ENCODE measurements at regions not wholly inside any gene's neighbourhood (a gene's known extent, or its start where the extent isn't known, plus 50 kb on each side); places are given as distances from the start of the nearest gene placed in this dataset.

- no peak for DNase-seq
Measured at GRCh38 chr5:86070719-86071118, 547.0 kb upstream of the COX7C start.

- no peak for DNase-seq
Measured at GRCh38 chr5:86074297-86074696, 543.4 kb upstream of the COX7C start.

- DNase-seq, result no peak
Measured at GRCh38 chr5:86075139-86075538, 542.6 kb upstream of the COX7C start.

GRCh38 chr5:86095092-86095491 is 522.6 kb upstream of the COX7C start:
- no peak for DNase-seq

DNA sequence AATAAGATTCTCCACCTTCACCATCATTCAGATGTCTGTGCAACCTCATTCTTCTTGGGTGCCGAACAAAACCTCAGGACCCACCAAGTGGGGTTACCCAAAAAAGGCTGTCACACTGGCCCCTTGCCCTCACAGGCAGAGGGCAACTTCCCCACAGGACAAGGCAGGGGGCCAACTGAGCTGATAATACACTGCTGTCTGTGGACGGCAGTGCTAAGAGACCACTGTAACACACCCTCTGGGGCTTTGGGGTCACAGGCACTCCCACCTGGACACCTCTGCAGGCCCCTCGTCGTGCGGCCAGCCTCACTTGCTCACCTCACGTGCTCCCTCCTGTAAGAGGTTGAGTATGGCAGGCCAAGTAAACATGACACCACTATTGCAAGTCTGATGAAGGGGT is 515.8 kb upstream of the COX7C start:
- no peak for DNase-seq

- DNase-seq, result no peak
Measured at GRCh38 chr5:86108825-86109224, 508.9 kb upstream of the COX7C start.

DNA sequence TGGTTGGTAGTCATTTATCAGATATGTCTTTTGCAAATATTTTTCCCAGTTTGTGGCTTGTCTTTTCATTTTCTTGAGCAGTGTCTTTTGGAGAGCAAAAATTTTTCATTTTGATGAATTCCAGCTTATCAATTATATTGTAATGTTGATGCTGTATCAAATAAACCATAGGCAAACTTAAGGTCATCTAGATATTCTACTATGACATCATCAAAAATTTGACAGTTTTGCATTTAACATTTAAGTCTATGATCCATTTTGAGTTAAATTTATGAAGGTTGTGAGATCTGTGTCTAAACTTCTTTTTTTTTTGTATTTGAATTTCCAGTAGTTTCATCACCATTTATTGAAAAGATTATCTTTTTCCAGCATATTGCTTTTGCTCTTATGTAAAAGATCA is 505.5 kb upstream of the COX7C start:
- DNase-seq, result no peak

- no peak for DNase-seq
Measured at GRCh38 chr5:86115164-86115563, 502.6 kb upstream of the COX7C start.

DNA sequence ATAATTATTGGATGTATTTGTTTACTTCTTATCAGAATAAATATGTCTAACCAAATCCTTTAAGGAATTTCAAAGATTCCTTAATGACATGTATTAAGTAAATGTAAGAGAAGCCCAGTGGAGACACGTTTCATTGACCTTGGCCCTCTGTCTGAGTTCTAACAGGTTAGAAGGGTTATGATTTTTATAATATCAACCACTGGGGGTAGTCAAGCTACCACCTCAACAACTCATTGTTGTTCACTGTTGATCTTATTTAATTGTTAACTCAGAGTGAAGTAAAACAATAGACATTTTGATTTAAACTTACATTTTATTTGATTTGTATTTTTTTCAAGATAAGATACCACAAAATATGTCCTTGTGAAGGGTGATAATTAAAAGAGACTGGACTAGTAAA is 499.2 kb upstream of the COX7C start:
- no peak for DNase-seq

GRCh38 chr5:86124333-86124732 is 493.4 kb upstream of the COX7C start:
- no peak for DNase-seq

DNA sequence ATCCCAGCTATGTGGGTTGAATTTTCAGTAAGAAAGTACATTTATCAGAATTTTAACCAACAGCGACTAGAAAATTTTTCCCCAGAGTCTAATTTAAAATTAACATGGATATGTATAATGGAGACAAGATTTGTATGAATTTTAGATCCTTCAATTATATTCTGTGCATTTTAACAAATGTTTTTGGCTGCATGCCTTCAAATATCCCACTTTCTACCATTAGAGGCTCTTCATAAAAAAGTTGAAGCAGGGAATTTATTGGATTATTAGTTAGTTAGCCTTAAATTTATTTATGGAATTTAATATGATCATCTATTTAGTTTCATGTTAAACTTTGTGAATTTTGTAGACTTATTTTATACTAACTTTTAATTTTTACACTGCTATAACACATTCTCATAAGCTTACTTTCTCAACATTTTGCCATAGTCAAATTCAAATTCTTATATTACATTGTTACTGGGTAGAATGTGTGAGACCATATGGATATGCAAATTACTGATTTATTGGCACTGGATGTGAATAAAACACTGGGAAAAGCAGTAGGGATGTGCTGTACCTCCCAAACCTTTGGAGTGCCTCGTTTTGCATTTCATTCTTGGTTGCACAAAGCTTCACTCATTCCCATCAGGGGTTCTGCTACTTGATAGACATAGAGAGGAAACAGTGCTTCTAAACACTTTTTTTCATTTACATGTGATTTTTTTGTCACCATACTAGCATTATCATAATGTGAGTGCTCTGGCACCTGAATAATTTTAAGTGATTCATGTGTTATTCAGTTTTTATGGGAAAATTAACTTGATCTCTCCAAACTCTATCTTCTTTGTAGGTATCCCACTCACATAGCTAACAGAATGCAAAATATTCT is 491.8 kb upstream of the COX7C start:
- no peak for DNase-seq

DNA sequence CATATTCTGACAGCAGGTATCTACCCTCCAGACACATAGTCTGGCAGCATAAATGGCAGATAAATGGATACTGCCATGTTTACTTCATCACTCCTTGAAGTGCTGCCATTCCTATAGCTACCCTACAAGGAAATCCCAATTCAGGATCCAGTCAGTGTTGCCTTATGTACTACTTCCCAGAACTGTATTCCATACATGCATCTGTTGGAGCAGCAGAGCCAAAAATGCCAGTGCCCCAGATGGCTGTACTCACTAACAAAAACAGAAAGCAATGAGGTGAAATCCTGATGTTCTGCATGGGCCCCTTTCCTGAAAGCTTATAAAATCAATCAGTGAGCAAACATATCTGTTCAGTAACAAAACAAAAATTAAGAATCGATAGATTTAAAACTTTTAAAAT is 490.0 kb upstream of the COX7C start:
- DNase-seq, result no peak

DNA sequence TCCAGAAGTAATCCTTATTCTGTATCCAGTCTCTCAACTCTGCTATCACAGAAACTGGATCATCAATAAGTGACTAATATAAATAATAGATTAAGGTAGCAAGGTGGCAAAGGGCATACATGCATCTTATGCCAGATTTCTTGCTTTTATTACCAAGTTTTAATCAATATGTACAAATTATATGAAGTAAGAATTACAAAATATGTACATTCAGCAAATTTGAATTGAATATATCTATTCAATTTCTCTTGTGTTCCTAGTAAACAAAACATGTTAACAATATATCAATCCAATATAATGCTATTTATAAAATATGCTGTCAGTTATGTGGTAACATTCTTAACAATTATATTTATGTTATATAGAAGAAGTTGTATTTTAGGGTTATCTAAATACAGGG is 488.7 kb upstream of the COX7C start:
- DNase-seq, result no peak

GRCh38 chr5:86137297-86137696 is 480.4 kb upstream of the COX7C start:
- no peak for DNase-seq

DNA sequence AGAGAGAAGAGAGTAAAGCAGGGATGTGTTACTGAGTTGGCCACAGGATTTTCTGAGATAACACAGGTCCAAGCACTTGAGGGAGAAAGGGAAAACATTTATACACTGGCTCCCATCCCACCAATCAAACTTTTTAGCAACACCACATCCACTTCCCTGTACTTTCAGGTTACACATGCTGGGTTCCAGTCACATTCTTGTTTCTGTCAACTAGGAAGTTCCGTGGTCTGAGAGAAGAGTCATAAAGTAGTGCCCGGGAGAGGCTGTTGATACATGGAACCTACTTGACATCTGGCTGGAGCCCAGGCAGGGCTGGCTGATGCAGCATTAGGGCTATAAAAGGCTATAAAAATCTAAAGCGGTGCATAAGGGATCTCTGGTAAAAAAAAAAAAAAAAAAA is 473.9 kb upstream of the COX7C start:
- DNase-seq, result no peak

DNA sequence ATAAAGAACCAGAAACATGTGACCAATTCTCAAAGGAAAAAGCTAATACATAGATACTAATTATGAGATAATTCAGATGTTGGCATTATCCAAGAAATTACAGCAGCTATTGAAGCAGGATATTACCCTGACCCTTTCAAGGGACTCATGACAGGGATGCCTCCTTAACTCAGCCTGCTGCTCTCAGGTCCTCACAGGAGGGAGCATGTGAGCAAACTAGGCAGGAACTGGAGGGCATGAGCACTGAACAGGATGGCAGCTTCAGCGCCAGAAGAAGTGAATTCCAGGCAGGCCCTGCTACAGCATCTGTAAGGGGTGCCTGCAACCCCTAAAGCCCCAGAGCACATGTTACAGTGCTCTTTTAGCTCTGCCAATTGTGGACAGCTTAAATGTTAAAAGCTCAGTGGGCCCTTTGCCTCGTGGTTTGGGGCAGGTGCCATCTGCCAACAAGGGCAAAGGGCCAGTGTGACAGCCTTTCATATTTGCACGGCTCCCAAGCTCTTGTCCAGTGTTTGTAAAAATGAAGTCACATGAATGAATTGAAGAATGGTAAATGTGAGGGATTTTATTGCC is 464.7 kb upstream of the COX7C start:
- no peak for DNase-seq

- DNase-seq, result no peak
Measured at GRCh38 chr5:86155796-86156195, 461.9 kb upstream of the COX7C start.

- no peak for DNase-seq
Measured at GRCh38 chr5:86170194-86170593, 447.5 kb upstream of the COX7C start.

- DNase-seq, result no peak
Measured at GRCh38 chr5:86175224-86175623, 442.5 kb upstream of the COX7C start.

GRCh38 chr5:86199287-86199686 is 418.5 kb upstream of the COX7C start:
- DNase-seq, result no peak

DNA sequence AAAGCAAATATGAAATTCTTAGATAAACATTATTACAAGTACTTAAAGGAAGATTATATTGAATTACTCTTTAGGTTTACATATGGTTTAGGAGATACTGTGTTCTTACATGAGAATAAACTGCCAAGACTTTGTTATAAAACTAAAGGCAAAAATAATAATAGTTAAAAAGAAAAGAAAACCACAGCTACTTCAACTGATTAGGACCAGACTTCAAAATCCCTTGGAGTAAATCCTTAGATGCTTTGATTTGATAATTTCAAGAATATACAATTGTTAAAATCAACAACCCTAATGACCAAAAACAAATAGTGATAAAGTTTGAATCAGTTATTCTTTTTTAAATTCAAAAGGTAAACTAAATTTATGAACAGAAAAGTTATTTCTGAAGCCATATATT is 389.6 kb upstream of the COX7C start:
- DNase-seq, result no peak

DNA sequence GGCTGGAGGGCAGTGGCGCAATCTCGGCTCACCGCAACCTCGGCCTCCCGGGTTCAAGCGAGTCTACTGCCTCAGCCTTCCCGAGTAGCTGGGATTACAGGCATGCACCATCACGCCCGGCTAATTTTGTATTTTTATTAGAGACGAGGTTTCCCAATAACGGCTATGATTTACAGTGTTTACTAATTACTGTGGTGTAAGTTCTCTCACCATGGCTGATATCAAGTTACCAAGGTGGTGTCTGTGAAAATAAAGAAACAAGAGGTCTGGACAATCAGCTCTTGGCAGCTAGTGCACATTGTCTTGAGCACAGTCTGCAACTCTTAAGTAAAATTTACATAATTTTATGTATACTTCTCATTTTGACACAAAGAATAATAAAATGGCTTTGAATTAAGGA is 385.5 kb upstream of the COX7C start:
- DNase-seq, result no peak

DNA sequence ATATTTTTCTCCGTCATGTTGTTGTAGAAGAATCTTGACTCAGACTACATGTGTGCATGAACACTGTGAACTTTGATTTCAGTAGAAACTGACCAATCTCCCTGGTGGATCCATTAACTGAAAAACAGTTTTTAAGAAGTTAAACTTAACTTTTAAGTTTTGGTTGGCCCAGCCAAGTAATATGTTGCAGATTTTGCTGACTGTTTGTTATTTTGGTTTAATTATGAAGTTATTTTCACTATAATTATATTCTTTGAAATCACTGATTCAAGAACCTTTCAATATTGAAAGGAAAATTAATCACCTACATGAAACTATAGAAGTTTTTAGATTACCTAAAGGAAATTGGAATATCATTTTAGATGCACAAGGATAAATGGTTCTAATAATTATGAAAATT is 373.6 kb upstream of the COX7C start:
- no peak for DNase-seq

GRCh38 chr5:86257871-86258270 is 359.9 kb upstream of the COX7C start:
- DNase-seq, result no peak
